Fibroblast of upper back skin (primary cell): ENCODE measurements at regions not wholly inside any gene's neighbourhood (a gene's known extent, or its start where the extent isn't known, plus 50 kb on each side); places are given as distances from the start of the nearest gene placed in this dataset.
"Not testable (repeated sequence)": the region's sequence is repeated elsewhere in the genome, so short reads cannot be mapped to it uniquely, and the experiment has no call there.

Source experiments
- DNase-seq: peaks from one replicate; pipeline ENCODE4 v3.0.0-alpha.2; 2013

DNA sequence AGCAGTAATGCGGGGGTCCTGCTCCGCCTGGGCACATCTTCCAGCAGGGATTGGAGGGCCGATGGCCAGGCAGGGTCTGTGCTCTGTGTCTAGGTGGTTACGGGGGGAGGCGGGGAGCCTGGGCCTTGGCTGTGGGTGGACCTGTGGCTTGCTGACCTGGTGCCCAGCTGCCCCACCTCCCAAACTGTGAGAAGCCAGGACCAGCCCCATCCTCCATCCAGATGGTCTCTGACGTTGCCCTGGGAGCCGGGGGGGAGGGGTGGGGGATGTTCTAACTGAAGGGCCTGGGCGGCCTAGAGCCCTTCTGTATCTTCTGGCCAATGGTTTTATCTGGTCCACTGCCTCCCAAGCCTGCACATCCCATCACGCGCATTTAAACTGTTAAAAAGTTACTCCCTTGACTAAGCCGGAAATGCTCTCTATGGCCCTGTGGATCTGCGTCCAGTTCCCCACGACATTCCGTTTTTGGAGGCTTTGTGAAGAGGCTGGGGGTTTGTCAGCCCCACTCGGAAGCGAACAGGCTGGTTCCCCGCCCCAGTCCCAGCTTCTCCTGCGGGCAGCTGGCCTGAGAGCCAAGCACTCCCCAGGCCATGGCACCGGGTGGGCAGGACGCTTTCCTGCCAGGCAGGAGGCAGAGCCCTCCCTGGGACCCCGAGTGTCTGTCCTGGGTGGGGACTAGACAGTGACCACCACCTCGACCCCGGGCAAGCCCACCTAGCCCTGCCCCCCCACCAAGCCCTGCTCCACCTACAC, 143.6 kb downstream of the IGLL1 start:
- not testable (repeated sequence) for DNase-seq

DNA sequence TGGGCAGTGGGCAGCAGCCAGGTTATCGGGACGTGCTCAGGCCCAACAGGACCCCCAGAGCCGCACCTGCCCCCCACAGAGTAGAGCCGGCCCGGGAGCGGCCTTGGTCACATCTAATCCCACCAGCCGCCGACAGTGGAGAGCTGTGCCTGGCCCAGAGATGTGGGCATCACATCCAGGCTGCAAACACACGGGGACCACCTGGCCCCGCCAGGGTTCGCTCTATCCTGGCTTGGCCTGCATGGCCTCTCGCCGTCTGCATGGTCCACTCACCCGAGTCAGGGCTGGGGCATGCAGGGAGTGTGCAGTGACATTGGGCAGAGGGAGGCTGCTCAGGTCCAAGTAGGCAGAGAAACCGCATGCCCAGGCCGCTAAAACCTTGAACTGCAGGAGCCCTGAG, 144.9 kb downstream of the IGLL1 start:
- DNase-seq, result not testable (repeated sequence)

DNA sequence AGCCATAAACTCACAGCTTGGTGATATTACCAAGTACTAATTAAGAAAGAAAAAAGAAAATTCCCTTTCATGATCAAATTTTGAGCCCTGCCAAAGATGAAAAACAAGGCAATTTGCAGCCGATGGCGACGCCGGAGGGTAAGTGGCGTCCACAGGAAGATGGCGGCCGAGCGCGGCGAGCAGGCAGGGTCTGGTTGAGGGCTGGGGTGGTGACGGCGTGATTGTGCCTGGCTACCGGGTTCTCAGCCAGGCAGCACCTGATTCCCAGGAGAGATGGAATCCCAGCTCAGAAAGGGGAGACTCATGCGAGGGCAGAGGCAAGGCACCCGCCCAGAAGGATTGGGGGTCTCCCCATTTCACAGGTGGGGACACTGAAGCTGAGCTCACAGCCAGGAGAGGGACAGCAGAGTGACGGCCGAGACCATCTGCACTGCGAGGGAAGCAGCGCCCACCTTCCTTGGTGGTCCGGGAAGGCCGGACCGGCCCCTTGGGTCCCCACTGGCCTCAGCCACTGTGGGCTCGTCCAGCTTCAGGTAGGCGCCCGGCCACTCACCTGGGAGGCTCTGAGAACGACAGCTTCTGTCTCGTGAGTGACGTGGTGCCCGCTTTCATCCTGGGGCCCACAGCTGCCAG, 145.8 kb downstream of the IGLL1 start:
- DNase-seq, result not testable (repeated sequence)

DNA sequence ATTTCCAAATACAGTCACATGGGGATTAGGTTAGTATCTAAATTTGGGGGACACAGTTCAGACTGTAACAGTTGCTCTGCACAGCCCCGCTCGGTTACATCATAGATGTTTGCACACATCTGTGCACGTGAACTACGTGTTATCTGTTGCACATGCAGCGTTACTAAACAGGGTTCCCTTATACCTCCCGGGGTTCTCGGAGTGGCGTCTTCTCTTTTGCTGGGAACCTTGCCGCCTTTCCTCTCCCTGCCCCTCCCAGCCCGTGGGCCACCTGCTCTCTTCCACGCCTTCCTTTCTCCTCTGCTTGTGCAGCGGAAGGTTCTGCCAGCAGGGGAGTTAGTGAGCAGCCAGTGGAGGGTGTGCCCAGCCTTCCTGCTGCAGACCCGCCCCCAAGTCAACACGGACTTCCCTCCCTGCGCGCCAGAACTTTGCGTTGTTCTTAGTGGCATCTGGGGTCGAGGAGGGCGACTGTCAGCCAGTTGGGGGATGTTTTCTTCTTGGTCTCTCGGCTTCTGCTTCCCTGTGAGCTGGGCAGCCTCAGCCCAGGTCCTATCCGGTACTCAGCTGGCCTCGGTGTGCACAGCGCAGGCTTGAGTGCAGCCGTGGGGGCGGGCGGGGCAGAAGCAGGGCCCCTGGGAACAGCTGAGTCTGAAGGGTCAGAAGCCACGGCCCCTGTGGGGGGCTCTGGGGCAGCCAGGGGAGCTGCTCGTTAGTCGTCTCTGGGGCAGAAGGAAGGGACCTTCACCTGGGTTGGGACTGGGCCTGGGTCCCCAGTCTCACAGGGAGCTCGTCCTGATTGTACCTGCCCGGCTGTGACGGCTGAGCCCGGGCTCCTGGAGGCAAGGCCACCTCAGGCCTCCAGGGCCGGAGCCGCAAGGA, 146.7 kb downstream of the IGLL1 start:
- not testable (repeated sequence) for DNase-seq

DNA sequence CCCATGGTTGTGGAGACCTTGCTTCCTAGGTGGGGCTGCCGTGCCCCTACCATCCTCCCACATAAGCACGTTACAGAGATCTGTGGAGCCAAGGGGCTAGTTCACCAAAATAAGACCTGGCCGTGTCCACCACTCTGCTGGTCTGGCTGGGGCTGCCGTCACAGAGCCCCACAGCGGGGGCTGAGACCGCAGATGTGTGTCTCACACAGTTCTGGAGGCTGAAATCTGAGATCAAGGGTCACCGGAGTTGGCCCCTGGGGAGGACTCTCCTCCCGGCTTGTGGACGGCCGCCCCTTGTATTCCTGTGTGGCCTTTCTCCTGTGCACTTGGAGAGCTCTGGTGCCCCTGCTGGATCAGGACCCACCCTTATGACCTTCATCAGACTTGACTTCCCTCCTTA, 147.4 kb downstream of the IGLL1 start:
- not testable (repeated sequence) for DNase-seq

DNA sequence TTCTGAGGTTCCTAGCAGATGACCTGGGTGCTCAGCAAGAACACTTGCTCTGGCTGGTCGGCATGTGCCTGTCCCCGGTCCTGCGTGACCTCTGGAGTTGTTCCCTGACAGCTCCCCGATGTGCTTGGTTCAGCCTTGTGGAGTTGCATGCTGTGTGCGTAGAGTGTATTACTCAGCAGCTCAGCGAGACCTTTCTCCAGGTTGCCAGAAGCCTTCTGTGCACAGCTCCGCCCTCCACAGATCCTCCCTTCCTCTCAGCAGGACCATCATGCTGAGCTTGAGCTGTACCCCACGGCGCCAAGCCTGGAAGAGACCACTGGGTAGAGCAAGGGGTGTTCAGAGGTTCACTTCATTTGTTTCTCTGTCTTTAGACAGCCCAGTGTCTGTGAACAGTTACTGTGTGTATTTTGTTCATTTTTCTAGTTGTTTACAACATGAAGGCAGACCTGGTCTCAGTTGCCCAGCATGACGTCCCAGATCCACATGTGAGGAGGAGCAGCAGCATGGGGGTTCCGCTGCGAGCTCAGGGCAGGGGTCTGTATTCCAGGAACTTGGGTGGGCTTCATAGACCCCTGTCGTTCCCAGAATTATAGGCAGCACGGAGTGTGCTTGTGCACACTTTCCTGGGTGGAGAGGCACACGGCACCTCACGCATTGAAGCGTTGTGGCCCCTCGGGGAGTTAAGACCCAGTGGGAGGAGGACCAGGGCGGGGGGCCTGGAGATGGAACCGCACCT, 148.6 kb downstream of the IGLL1 start:
- DNase-seq, result peak; percentile 22

GRCh38 chr22:23424551-23425068, 155.5 kb downstream of the IGLL1 start:
- DNase-seq, result not testable (repeated sequence)

DNA sequence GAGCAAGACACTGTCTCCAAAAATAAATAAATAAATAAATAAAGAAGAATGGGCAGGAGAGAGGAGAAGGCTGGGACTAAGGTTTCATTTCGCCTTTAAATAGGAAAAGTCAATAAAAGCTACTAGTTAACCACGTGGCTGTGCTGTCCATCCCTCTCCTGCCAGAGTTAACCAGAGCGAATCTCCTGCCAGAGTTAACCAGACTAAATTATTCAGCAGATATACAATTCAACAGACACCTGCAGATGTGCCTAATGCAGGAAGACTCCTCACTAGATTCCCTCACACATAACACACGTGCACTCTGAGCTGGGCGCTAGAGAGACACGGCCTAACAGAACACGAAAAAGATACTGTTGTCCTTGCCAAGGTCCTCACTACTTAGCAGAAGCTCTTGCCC, 156.1 kb downstream of the IGLL1 start:
- DNase-seq, result no peak

DNA sequence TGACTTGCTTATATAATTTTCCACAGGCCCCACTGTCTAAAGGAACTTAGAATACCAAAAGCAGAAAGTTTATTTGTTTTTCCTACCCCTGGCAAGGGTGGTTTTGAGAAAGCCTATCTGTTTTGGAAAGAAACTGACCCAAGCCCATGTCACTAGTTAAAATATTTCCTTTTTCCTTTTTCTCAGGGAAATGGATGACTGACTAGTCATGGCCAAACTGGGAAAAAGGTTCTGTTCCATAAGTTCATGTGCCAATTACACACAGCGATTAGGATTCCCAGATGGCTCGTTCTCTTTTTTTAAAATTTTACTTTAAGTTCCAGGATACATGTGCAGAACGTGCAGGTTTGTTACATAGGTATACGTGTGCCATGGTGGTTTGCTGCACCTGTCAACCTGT, 157.8 kb downstream of the IGLL1 start:
- not testable (repeated sequence) for DNase-seq

DNA sequence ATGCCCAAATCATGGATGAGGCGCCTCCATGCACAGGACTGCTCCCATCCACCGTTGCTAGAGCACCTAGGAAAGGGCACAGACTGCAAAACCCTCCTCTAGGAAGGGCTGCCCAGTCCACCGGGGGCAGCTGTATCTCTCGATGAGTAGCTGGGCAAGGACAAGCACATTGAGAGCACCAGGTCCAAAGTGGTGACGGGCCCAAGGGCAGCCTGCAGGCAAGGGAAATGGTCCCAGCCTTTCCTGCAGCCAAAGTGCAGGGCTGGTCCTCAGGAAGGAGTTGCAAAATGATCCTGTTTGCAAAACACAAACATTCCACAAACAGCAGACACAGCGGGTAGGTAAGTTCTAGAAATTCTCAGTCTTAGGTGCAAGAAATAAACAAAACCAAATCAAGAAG, 158.8 kb downstream of the IGLL1 start:
- not testable (repeated sequence) for DNase-seq

- DNase-seq, result no peak
Observed at GRCh38 chr22:23419931-23420330, 160.2 kb downstream of the IGLL1 start.

DNA sequence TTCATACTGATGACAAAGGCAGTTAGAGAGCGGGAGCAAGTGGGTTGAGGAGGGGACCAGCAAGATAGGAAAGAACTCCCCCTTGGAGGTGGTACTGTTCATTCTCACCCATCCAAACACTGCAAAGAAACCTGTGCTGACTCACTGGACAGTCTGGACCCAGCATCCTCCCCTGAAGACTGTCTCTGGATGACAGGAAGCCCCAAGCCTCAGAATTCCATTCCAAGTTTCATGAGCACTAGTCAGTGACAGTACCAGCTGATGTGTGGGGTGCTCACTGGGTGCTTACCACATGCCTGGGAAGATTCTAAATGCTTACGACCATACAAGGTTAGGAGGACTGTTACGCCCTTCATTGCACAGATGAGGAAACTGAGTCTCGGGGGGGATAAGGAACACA, 160.9 kb downstream of the IGLL1 start:
- no peak for DNase-seq

GRCh38 chr22:23418159-23418788, 161.8 kb downstream of the IGLL1 start:
- no peak for DNase-seq

- DNase-seq, result peak; percentile 64
Observed at GRCh38 chr22:23417327-23417726, 162.8 kb downstream of the IGLL1 start.

GRCh38 chr22:23416169-23416690, 163.9 kb downstream of the IGLL1 start:
- not testable (repeated sequence) for DNase-seq

GRCh38 chr22:23415490-23415851, 164.6 kb downstream of the IGLL1 start:
- no peak for DNase-seq

- no peak for DNase-seq
Observed at GRCh38 chr22:23414727-23415489, 165.2 kb downstream of the IGLL1 start.

- no peak for DNase-seq
Observed at GRCh38 chr22:23411739-23412138, 168.4 kb downstream of the IGLL1 start.

- DNase-seq, result no peak
Observed at GRCh38 chr22:23410411-23410810, 169.7 kb downstream of the IGLL1 start.

DNA sequence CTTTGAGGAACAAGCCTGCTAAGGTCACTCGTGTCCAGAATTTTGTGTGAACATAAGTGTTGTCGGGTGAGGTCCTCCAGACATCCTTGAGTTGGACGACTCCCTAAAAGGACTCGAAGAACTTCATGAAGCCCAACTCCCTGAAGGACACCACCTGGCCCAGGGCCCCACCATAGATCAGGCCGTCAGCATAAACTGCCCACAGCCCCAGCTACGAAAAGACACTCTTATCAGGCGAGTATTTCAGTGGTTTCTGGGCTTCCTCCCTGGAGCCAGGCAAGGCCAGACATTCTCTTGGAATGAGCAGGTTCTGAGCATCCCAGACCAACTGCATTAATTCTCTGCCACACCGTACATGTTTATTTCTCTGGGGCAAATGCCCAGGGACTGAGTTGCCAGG, 170.1 kb downstream of the IGLL1 start:
- DNase-seq, result no peak

DNA sequence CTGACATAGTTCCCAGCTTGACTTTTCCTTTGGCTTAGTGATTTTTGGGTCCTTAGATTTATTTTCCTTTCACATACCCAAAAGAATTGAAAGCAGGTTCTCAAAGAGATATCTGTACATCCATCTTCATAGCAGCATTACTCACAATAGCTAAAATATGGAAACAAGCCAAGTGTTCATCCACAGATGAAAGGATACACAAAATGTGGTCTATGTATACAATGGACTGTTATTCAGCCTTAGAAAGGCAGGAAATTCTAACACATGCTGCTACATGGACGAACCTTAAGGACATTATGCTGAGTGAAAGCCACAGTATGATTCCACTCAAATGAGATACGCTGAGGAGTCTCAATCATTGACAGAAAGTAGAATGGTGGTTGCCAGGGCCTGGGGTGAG, 171.8 kb downstream of the IGLL1 start:
- DNase-seq, result peak; percentile 21
